ENCODE measurements at regions not wholly inside any gene's neighbourhood (a gene's known extent, or its start where the extent isn't known, plus 50 kb on each side); places are given as distances from the start of the nearest gene placed in this dataset.

GRCh38 chr18:76252880-76253279, 242.2 kb downstream of the ZNF516 start:
- DNase-seq: no peak

- no peak for DNase-seq
Measured at GRCh38 chr18:76252139-76252538, 242.9 kb downstream of the ZNF516 start.

- no peak for DNase-seq
Measured at GRCh38 chr18:76251691-76252090, 243.4 kb downstream of the ZNF516 start.

GRCh38 chr18:76246590-76246989, 248.5 kb downstream of the ZNF516 start:
- DNase-seq: peak; percentile 6

GRCh38 chr18:76234676-76235060, 260.4 kb downstream of the ZNF516 start:
- DNase-seq: no peak

- DNase-seq: no peak
Measured at GRCh38 chr18:76233876-76234675, 261.0 kb downstream of the ZNF516 start.

- no peak for DNase-seq
Measured at GRCh38 chr18:76233406-76233805, 261.6 kb downstream of the ZNF516 start.

GRCh38 chr18:76232779-76233178, 262.3 kb downstream of the ZNF516 start:
- DNase-seq: no peak

- DNase-seq: no peak
Measured at GRCh38 chr18:76232010-76232409, 263.0 kb downstream of the ZNF516 start.

- no peak for DNase-seq
Measured at GRCh38 chr18:76231402-76231801, 263.6 kb downstream of the ZNF516 start.

GRCh38 chr18:76230791-76231190, 264.3 kb downstream of the ZNF516 start:
- DNase-seq: no peak

- no peak for DNase-seq
Measured at GRCh38 chr18:76228716-76229115, 266.3 kb downstream of the ZNF516 start.

- DNase-seq: no peak
Measured at GRCh38 chr18:76227759-76228158, 267.3 kb downstream of the ZNF516 start.

GRCh38 chr18:76223403-76223802, 271.6 kb downstream of the ZNF516 start:
- no peak for DNase-seq

- DNase-seq: no peak
Measured at GRCh38 chr18:76219023-76219422, 276.0 kb downstream of the ZNF516 start.

- DNase-seq: no peak
Measured at GRCh38 chr18:76216096-76216495, 278.9 kb downstream of the ZNF516 start.

- DNase-seq: no peak
Measured at GRCh38 chr18:76213991-76214390, 281.1 kb downstream of the ZNF516 start.

GRCh38 chr18:76212960-76213359, 282.1 kb downstream of the ZNF516 start:
- DNase-seq: no peak

GRCh38 chr18:76209597-76209996, 285.4 kb downstream of the ZNF516 start:
- DNase-seq: peak; percentile 78

GRCh38 chr18:76208678-76209306, 286.2 kb downstream of the ZNF516 start:
- peak; percentile 2 for DNase-seq

- no peak for DNase-seq
Measured at GRCh38 chr18:76205906-76206305, 289.1 kb downstream of the ZNF516 start.

GRCh38 chr18:76203552-76203951, 291.5 kb downstream of the ZNF516 start:
- DNase-seq: no peak

- DNase-seq: no peak
Measured at GRCh38 chr18:76202322-76202721, 292.7 kb downstream of the ZNF516 start.

GRCh38 chr18:76195601-76196000, 299.4 kb downstream of the ZNF516 start:
- DNase-seq: peak; percentile 15

GRCh38 chr18:76188097-76188496, 306.9 kb downstream of the ZNF516 start:
- DNase-seq: no peak

Measured in fibroblast of skin of right quadriceps (primary cell).